ENCODE measurements at regions not wholly inside any gene's neighbourhood (a gene's known extent, or its start where the extent isn't known, plus 50 kb on each side); places are given as distances from the start of the nearest gene placed in this dataset.

GRCh38 chr2:105526000-105526925 lies 127.4 kb upstream of the FHL2 start:
- ATAC-seq (ENCODE audit: low read depth) (no peak), DNase-seq (no peak)
- H3K27me3 ChIP-seq (ENCODE audit: control insufficient read depth, insufficient read depth, low read length) = peaks cover 14% of the 10 kb centered on the region
- in situ Hi-C loops (cut with MboI; ENCODE audit: low sequenced_read_pairs) = no loop called here
- dilution Hi-C loops (cut with HindIII; ENCODE audit: low sequenced_read_pairs, unreplicated experiment) = no loop called here
- no peaks in the 10 kb centered on the region for H3K9me1 ChIP-seq (ENCODE audit: insufficient read depth, low read length)
- H2BK5ac ChIP-seq (ENCODE audit: low read depth, low read length, poor library complexity, severe bottlenecking) = no peak overlapping the region
- H4K91ac ChIP-seq (ENCODE audit: insufficient read depth, low read depth, low read length) = no peak overlapping the region
- BruUV-seq (replicated peaks) = no TSS peak
- no peak overlapping the region for H2BK120ac ChIP-seq (ENCODE audit: low read depth, low read length)
- H3K79me1 ChIP-seq (ENCODE audit: low read depth in 1 of 2, low read length in 2 of 2) = no peaks in the 10 kb centered on the region
- H3K9ac ChIP-seq (ENCODE audit: low read depth, low read length) = no peak overlapping the region
- H3K14ac ChIP-seq (replicated peaks; ENCODE audit: low read depth, low read length) = no peak overlapping the region
- H2BK15ac ChIP-seq (ENCODE audit: low read depth, low read length) = no peak overlapping the region
- H3K18ac ChIP-seq (ENCODE audit: low read depth, low read length) = no peak overlapping the region
- no peak overlapping the region for H3K56ac ChIP-seq (ENCODE audit: extremely low read depth, insufficient read depth, low read length)
- H3K36me3 ChIP-seq (ENCODE audit: control insufficient read depth, insufficient read depth, low read length) = no peaks in the 10 kb centered on the region
- H3K23ac ChIP-seq (ENCODE audit: low read depth, low read length) = no peak overlapping the region
- no peak overlapping the region for H2BK20ac ChIP-seq (ENCODE audit: low read depth, low read length)
- H2AK5ac ChIP-seq (ENCODE audit: low read depth, low read length) = no peak overlapping the region
- H3K4me1 ChIP-seq (ENCODE audit: control insufficient read depth, insufficient read depth, low read length) = no peaks in the 10 kb centered on the region
- no peak overlapping the region for H4K5ac ChIP-seq (ENCODE audit: low read depth, low read length)
- no peak overlapping the region for H3K4me3 ChIP-seq (ENCODE audit: insufficient read depth, low read depth, low read length)
- H3K27ac ChIP-seq (ENCODE audit: insufficient read depth, low read length) = no peak overlapping the region
- H4K20me1 ChIP-seq (ENCODE audit: insufficient read depth, low read length) = no peaks in the 10 kb centered on the region
- intact Hi-C loops (cut with micrococcal nuclease) = no loop called here
- H3K9me3 ChIP-seq (ENCODE audit: control insufficient read depth, insufficient read depth, low read length) = no peaks in the 10 kb centered on the region; the same call in 1 of the 2 replicates
- H2AK9ac ChIP-seq (replicated peaks; ENCODE audit: low read depth, low read length, poor library complexity) = no peak overlapping the region
- no peak overlapping the region for H2AFZ ChIP-seq (replicated peaks; ENCODE audit: low read length, poor library complexity)
- H3K4ac ChIP-seq (ENCODE audit: low read depth, low read length) = no peak overlapping the region
- ChIA-PET CTCF (interaction anchor here (0.7 kb wide), 1 partner anchor 516 kb away, joined by 3 read pairs; no protein-coding TSS in a partner anchor), POLR2A (ENCODE audit: unreplicated experiment) (interaction anchor here (0.5 kb wide), 1 partner anchor 11 kb away, joined by 3 read pairs; no protein-coding TSS in a partner anchor)
- no peak overlapping the region for H4K8ac ChIP-seq (ENCODE audit: low read depth in 2 of 2, low read length in 2 of 2)
- no peak overlapping the region for H3K4me2 ChIP-seq (ENCODE audit: low read depth, low read length)
- 73% methylated on average over 13 of the region's 30 CpGs; no CpG with 5 or more reads in 1 of the 2 experiments for WGBS, 2 experiments (ENCODE audit: extremely low coverage in 2 of 2, insufficient read length in 1 of 2)
- no peak for TF ChIP-seq MAFK (IDR thresholded peaks at IDR 0.05; ENCODE audit: low read depth, low read length)
- no peak for TF ChIP-seq RFX5 (IDR thresholded peaks at IDR 0.05; ENCODE audit: low read depth, low read length)
- no peak for TF ChIP-seq CTCF (conservative IDR thresholded peaks at IDR 0.05; ENCODE audit: low read depth, low read length)
- TF ChIP-seq FOS (IDR thresholded peaks at IDR 0.05; ENCODE audit: low read depth, low read length) = no peak
- no peak for TF ChIP-seq SMC3 (IDR thresholded peaks at IDR 0.05; ENCODE audit: low read depth, low read length)
- TF ChIP-seq MAZ (IDR thresholded peaks at IDR 0.05; ENCODE audit: borderline replicate concordance, low read depth, low read length) = no peak
- TF ChIP-seq MXI1 (IDR thresholded peaks at IDR 0.05; ENCODE audit: borderline replicate concordance, low read depth, low read length) = no peak
- no peak for TF ChIP-seq CHD1 (IDR thresholded peaks at IDR 0.05; ENCODE audit: low read depth, low read length)
- no peak for TF ChIP-seq RCOR1 (IDR thresholded peaks at IDR 0.05; ENCODE audit: insufficient replicate concordance, low read length)
- no peak for TF ChIP-seq USF2 (IDR thresholded peaks at IDR 0.05; ENCODE audit: low read depth, low read length)
- no peak for TF ChIP-seq NFE2L2 (IDR thresholded peaks at IDR 0.05; ENCODE audit: low read depth, low read length)
- no peak for TF ChIP-seq CEBPB (IDR thresholded peaks at IDR 0.05; ENCODE audit: low read depth, low read length)
- TF ChIP-seq ELK1 (IDR thresholded peaks at IDR 0.05; ENCODE audit: borderline replicate concordance, low read depth, low read length) = no peak
- no peak for TF ChIP-seq RAD21 (IDR thresholded peaks at IDR 0.05; ENCODE audit: low read length)
- no peak for TF ChIP-seq POLR2A (IDR thresholded peaks at IDR 0.05; ENCODE audit: low read depth, low read length)
